ENCODE measurements at regions not wholly inside any gene's neighbourhood (a gene's known extent, or its start where the extent isn't known, plus 50 kb on each side); places are given as distances from the start of the nearest gene placed in this dataset.

DNA sequence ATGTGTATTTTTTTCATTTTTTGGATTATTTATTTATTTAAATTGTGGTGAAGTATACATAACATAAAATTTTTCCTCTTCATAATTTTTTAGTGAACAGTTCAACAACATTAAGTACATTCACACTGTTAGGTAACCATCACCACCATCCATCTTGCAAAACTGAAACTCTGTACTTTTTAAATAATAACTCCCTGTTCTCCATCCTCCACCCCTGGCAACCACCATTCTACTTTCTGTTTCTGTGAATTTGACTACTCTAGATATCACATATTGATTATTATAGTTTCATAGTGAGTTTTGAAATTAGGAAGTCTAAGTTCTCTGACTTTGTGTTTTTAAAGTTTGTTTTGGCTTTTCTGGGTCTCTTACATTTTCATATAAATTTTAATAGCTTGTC lies 89.3 kb upstream of the STX18 start:
- DNase-seq (ENCODE audit: low read depth, low spot score): no peak
- Histone ChIP-seq H3K27me3 (ENCODE audit: insufficient read depth, insufficient read length) (no peaks in the 10 kb centered on the region), H3K9me3 (ENCODE audit: insufficient read depth, low read length) (peaks cover 3% of the 10 kb centered on the region), H3K4me3 (ENCODE audit: insufficient read length, low read depth) (no peak overlapping the region), H3K4me1 (ENCODE audit: insufficient read depth, insufficient read length) (peaks cover 6% of the 10 kb centered on the region), H3K36me3 (ENCODE audit: insufficient read depth, insufficient read length, low read length) (no peaks in the 10 kb centered on the region), H3K9ac (ENCODE audit: insufficient read length, low read depth) (no peak overlapping the region)
- no peak for TF ChIP-seq YY1 (IDR thresholded peaks at IDR 0.05; ENCODE audit: insufficient read depth, insufficient read length)
- no peak for TF ChIP-seq ZNF274 (IDR thresholded peaks at IDR 0.05; ENCODE audit: low read depth, low read length)
- no peak for TF ChIP-seq SUZ12 (IDR thresholded peaks at IDR 0.05; ENCODE audit: extremely low read depth, insufficient read depth, insufficient read length)

DNA sequence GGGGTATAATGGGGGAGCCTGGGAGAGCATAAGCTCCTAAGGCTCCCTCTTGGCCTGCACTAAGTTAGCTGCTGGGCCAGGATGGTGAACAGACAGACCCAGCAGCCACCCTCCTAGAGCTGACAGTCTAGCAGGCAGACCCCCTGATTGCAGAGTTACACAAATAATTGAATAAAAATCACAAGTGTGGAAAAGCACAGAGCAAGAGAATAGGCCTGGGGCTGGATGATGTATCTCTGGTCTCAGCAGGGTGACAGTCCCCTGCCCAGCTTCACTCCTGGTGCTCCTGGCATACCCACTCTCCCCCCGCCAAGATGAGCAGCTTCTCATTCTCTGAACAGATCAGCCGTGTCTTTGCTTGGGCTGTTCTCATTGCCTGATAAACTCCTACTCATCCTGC lies 86.1 kb upstream of the STX18 start:
- Histone ChIP-seq H3K36me3 (ENCODE audit: insufficient read depth, insufficient read length, low read length) (no peaks in the 10 kb centered on the region), H3K27me3 (ENCODE audit: insufficient read depth, insufficient read length) (no peaks in the 10 kb centered on the region), H3K9me3 (ENCODE audit: insufficient read depth, low read length) (peaks cover 3% of the 10 kb centered on the region), H3K4me1 (ENCODE audit: insufficient read depth, insufficient read length) (peaks cover 6% of the 10 kb centered on the region), H3K9ac (ENCODE audit: insufficient read length, low read depth) (no peak overlapping the region), H3K4me3 (ENCODE audit: insufficient read length, low read depth) (no peak overlapping the region)
- no peak for DNase-seq (ENCODE audit: low read depth, low spot score)
- no peak for TF ChIP-seq SUZ12 (IDR thresholded peaks at IDR 0.05; ENCODE audit: extremely low read depth, insufficient read depth, insufficient read length)

DNA sequence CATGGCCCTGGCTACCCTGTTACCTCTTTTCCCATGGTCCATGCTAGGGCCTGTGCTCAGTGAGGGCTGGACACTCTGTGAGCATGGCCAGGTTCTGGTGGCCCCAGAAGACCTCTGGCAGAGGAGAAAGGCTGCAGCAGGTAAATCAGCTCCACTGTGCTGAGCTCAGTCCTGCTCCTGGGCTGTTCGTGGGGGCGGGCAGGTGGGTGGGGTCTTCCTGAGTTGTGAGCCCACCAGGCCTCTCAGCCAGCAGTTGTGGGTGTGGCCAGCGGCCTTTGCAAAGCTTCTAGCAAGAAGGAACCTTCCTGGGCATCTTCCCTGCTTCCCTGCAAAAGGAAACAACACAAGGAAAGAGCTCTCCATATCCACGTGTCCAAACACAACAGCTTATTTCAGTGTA lies 85.3 kb upstream of the STX18 start:
- Histone ChIP-seq H3K27me3 (ENCODE audit: insufficient read depth, insufficient read length) (no peaks in the 10 kb centered on the region), H3K36me3 (ENCODE audit: insufficient read depth, insufficient read length, low read length) (no peaks in the 10 kb centered on the region), H3K4me3 (ENCODE audit: insufficient read length, low read depth) (no peak overlapping the region), H3K9ac (ENCODE audit: insufficient read length, low read depth) (peak overlapping the region; percentile 38), H3K9me3 (ENCODE audit: insufficient read depth, low read length) (peaks cover 3% of the 10 kb centered on the region), H3K4me1 (ENCODE audit: insufficient read depth, insufficient read length) (peaks cover 6% of the 10 kb centered on the region)
- DNase-seq (ENCODE audit: low read depth, low spot score): no peak
- no peak for TF ChIP-seq SUZ12 (IDR thresholded peaks at IDR 0.05; ENCODE audit: extremely low read depth, insufficient read depth, insufficient read length)
- TF ChIP-seq YY1 (IDR thresholded peaks at IDR 0.05; ENCODE audit: insufficient read depth, insufficient read length): no peak
- no peak for TF ChIP-seq ZNF274 (IDR thresholded peaks at IDR 0.05; ENCODE audit: low read depth, low read length)

DNA sequence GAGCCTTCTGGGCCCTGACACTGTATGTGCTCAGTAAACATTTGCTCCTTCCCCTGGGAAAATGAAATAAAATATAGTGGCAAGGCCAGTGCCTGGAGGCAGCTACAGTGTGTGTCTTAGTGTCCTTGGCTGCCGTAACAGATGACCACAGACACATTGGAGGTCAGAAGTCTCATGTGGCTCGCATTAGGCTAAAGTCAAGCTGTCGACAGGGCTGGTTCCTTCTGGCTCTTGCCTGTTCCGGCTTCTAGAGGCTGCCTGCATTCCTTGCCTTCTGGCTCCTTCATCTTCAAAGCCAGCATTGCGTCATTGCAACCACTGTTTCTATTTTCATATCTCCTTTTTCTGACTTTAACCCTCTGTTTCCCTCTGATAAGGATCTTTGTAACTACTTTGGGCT lies 83.6 kb upstream of the STX18 start:
- H3K9ac ChIP-seq (ENCODE audit: insufficient read length, low read depth): no peak overlapping the region
- TF ChIP-seq YY1 (IDR thresholded peaks at IDR 0.05; ENCODE audit: insufficient read depth, insufficient read length) (no peak), SUZ12 (IDR thresholded peaks at IDR 0.05; ENCODE audit: extremely low read depth, insufficient read depth, insufficient read length) (no peak), ZNF274 (IDR thresholded peaks at IDR 0.05; ENCODE audit: low read depth, low read length) (no peak)
- peaks cover 3% of the 10 kb centered on the region for H3K9me3 ChIP-seq (ENCODE audit: insufficient read depth, low read length)
- no peak for DNase-seq (ENCODE audit: low read depth, low spot score)
- H3K27me3 ChIP-seq (ENCODE audit: insufficient read depth, insufficient read length): no peaks in the 10 kb centered on the region
- no peaks in the 10 kb centered on the region for H3K36me3 ChIP-seq (ENCODE audit: insufficient read depth, insufficient read length, low read length)
- no peak overlapping the region for H3K4me3 ChIP-seq (ENCODE audit: insufficient read length, low read depth)
- peaks cover 6% of the 10 kb centered on the region for H3K4me1 ChIP-seq (ENCODE audit: insufficient read depth, insufficient read length)

DNA sequence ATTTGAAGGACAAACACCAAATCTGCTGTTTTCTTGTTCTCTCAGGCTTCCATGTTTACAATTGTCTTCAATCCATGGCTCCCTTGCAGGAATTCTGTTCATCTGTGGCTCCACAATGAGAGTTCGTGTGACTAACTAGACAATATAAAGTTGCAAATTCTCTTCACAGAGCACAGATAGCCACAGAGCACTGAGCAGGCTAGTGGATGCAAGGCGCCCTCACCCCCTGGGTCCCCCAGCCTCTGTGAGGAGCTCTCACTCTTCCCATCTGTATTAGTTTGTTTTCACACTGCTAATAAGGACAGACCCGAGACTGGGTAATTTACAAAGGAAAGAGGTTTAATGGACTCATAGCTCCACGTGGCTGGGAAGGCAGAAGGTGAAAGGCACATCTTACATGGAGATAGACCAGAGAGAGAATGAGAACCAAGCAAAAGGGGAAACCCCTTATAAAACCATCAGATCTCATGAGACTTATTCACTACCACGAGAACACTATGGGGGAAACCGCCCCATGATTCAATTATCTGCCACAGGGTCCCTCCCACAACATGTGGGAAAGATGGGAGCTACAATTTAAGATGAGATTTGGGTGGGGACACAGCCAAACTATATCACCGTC lies 82.5 kb upstream of the STX18 start:
- Histone ChIP-seq H3K9me3 (ENCODE audit: insufficient read depth, low read length) (no peaks in the 10 kb centered on the region; the same call in 1 of the 2 replicates), H3K4me1 (ENCODE audit: insufficient read depth, insufficient read length) (peaks cover 6% of the 10 kb centered on the region), H3K9ac (ENCODE audit: insufficient read length, low read depth) (no peak overlapping the region), H3K4me3 (ENCODE audit: insufficient read length, low read depth) (no peak overlapping the region), H3K27me3 (ENCODE audit: insufficient read depth, insufficient read length) (no peaks in the 10 kb centered on the region), H3K36me3 (ENCODE audit: insufficient read depth, insufficient read length, low read length) (no peaks in the 10 kb centered on the region)
- DNase-seq (ENCODE audit: low read depth, low spot score): no peak
- TF ChIP-seq YY1 (IDR thresholded peaks at IDR 0.05; ENCODE audit: insufficient read depth, insufficient read length) (no peak), ZNF274 (IDR thresholded peaks at IDR 0.05; ENCODE audit: low read depth, low read length) (no peak), SUZ12 (IDR thresholded peaks at IDR 0.05; ENCODE audit: extremely low read depth, insufficient read depth, insufficient read length) (no peak)

DNA sequence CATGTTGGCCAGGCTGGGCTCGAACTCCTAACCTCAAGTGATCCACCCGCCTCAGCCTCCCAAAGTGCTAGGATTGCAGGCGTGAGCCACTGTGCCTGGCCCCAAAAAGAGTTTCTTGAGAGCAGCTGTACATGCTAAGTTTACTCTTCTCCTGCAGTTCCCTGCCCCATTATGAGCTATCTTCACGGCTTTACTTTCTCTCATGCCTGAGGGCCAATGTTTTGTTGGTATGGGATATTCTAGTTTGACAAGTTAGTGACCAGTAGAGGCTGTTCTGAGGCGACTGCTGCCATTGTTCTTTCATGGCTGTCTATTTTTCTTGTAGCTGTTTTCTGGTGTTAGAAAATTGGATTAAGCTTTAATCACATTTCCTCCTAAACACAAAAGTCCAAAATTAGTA lies 78.0 kb upstream of the STX18 start:
- Histone ChIP-seq H3K27me3 (ENCODE audit: insufficient read depth, insufficient read length) (no peaks in the 10 kb centered on the region), H3K9me3 (ENCODE audit: insufficient read depth, low read length) (no peaks in the 10 kb centered on the region), H3K9ac (ENCODE audit: insufficient read length, low read depth) (no peak overlapping the region), H3K4me3 (ENCODE audit: insufficient read length, low read depth) (no peak overlapping the region), H3K36me3 (ENCODE audit: insufficient read depth, insufficient read length, low read length) (no peaks in the 10 kb centered on the region), H3K4me1 (ENCODE audit: insufficient read depth, insufficient read length) (no peaks in the 10 kb centered on the region)
- TF ChIP-seq YY1 (IDR thresholded peaks at IDR 0.05; ENCODE audit: insufficient read depth, insufficient read length): no peak
- no peak for TF ChIP-seq ZNF274 (IDR thresholded peaks at IDR 0.05; ENCODE audit: low read depth, low read length)
- no peak for TF ChIP-seq SUZ12 (IDR thresholded peaks at IDR 0.05; ENCODE audit: extremely low read depth, insufficient read depth, insufficient read length)
- no peak for DNase-seq (ENCODE audit: low read depth, low spot score)

DNA sequence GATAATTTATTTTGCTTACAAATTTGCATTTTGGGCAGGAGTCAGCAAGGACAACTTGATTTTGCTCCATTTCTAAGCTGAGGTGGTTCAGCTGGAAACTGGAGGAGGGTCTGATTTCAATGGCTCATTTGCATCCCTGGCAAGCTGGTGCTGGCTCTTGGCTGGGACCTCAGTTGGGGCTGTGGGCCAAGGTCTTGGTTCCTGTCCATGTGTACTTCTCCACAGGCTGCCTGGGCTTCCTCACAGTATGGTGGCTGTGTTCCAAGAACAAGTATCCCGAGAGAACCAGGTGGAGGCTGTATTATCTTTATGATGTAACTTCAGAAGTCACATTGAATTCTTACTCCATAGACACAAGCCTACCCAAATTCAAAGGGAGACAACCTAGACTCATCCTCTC lies 77.0 kb upstream of the STX18 start:
- DNase-seq (ENCODE audit: low read depth, low spot score): no peak
- H3K36me3 ChIP-seq (ENCODE audit: insufficient read depth, insufficient read length, low read length): no peaks in the 10 kb centered on the region
- no peaks in the 10 kb centered on the region for H3K4me1 ChIP-seq (ENCODE audit: insufficient read depth, insufficient read length)
- H3K9ac ChIP-seq (ENCODE audit: insufficient read length, low read depth): no peak overlapping the region
- no peaks in the 10 kb centered on the region for H3K27me3 ChIP-seq (ENCODE audit: insufficient read depth, insufficient read length)
- H3K4me3 ChIP-seq (ENCODE audit: insufficient read length, low read depth): no peak overlapping the region
- no peak for TF ChIP-seq YY1 (IDR thresholded peaks at IDR 0.05; ENCODE audit: insufficient read depth, insufficient read length)
- TF ChIP-seq SUZ12 (IDR thresholded peaks at IDR 0.05; ENCODE audit: extremely low read depth, insufficient read depth, insufficient read length): no peak
- TF ChIP-seq ZNF274 (IDR thresholded peaks at IDR 0.05; ENCODE audit: low read depth, low read length): no peak
- H3K9me3 ChIP-seq (ENCODE audit: insufficient read depth, low read length): no peaks in the 10 kb centered on the region
